Adrenal gland (tissue), 9 donors: ENCODE measurements at regions not wholly inside any gene's neighbourhood (a gene's known extent, or its start where the extent isn't known, plus 50 kb on each side); places are given as distances from the start of the nearest gene placed in this dataset.

Experiments used
- DNase-seq, 7 donors: peaks; one replicate each; pipeline ENCODE4 v3.0.0-alpha.2; 2019 to 2020
- H3K27ac ChIP-seq, 5 donors: fragments of 200-600 bp; sonication (generic) in 4 of 5; 1 replicate in 3 of 5; 2 replicates in 2 of 5; pipeline versions ENCODE4 v1.5.1 to v1.8.0; 2016 to 2020; ENCODE audit warnings: mild to moderate bottlenecking in 1 of 5
- H3K27me3 ChIP-seq: fragments of 200-600 bp; 2 replicates; pipeline ENCODE4 v1.8.0; 2021
- H3K36me3 ChIP-seq, 2 donors: fragments of 200-600 bp; replicated peaks in 1 of 2; 1 replicate in 1 of 2; 2 replicates in 1 of 2; pipeline versions ENCODE4 v1.5.1 to v1.8.0; 2018 to 2022
- H3K4me1 ChIP-seq, 2 donors: fragments of 200-600 bp; replicated peaks in 1 of 2; 1 replicate in 1 of 2; 2 replicates in 1 of 2; pipeline versions ENCODE4 v1.5.1 to v1.8.0; 2018 to 2021
- H3K4me3 ChIP-seq, 4 donors: fragments of 200-600 bp; sonication (generic) in 3 of 4; one replicate each; pipeline ENCODE4 v1.5.1; 2016 to 2018
- H3K9me3 ChIP-seq, 3 donors: fragments of 200-600 bp; sonication (generic) in 1 of 3; replicated peaks in 1 of 3; 1 replicate in 2 of 3; 2 replicates in 1 of 3; pipeline versions ENCODE4 v1.5.1 to v1.8.0; 2016 to 2021
- CTCF ChIP-seq, 6 experiments: fragments of 450-650 bp in 4 of 6; fragments of 200-600 bp in 2 of 6; sonication (generic) in 1 of 6; IDR thresholded peaks; 1 replicate in 5 of 6; 2 replicates in 1 of 6; pipeline versions ENCODE4 v1.5.1 to v1.8.0; 2016 to 2021; ENCODE audit warnings: antibody characterized with exemption in 6 of 6, mild to moderate bottlenecking in 2 of 6, moderate library complexity in 1 of 6
- POLR2A ChIP-seq, 2 donors: fragments of 450-650 bp; IDR thresholded peaks; one replicate each; pipeline ENCODE4 v1.6.1; 2017; ENCODE audit warnings: antibody characterized with exemption in 2 of 2, mild to moderate bottlenecking in 2 of 2, moderate library complexity in 1 of 2
- WGBS, 4 donors: extraction: QIAGEN DNeasy Blood & Tissue Kit in 2 of 4; methylation state at CpG; one replicate each; pipeline versions ENCODE4 v1.1.5 to v1.1.7; 2013 to 2017; 5-methylcytosine and 5-hydroxymethylcytosine counted together
- intact Hi-C, 2 donors: fragments of 100-400 bp; cut with DNase I; formaldehyde crosslinking; loops; one replicate each; pipeline versions ENCODE4 v1.14.1 to v1.15.0; 2022 to 2023
- donor health status: healthy with polysubstance abuse.
- donor health status: Bipolar disorder and iron deficiency.
- donor health status: DM: yes; HTN: yes; CAD: no.
- donor health status: DM: no; HTN: no; CAD: no.
- donor health status: DM: no; HTN: no; CAD: no.

DNA sequence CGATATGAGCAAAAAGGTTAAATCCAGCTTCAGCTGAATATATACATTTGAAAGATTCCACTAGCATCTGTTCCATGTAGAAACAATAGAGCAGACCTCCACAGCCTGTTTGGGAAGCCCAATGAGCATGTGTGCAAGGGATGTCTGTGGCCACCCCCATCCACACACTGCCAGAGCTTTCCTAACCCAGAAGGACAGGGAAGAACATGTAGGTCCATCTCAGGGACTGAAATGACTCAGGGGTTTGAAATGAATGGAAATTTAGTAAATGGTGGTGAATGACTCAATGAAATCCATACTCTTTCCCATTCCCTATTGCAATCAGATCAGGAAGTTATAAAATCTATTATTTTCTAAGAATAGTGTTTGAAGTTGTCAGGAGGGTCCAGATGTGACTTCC, 397.2 kb downstream of the DUSP10 start:
- Histone ChIP-seq H3K27ac (no peak overlapping the region), H3K9me3 (no peaks in the 10 kb centered on the region), H3K27me3 (no peaks in the 10 kb centered on the region), H3K36me3 (no peaks in the 10 kb centered on the region), H3K4me3 (no peak overlapping the region), H3K4me1 (no peaks in the 10 kb centered on the region)
- no peak for DNase-seq
- intact Hi-C loops, result no loop called here
- 65 to 74% (median 69%) methylated on average over 1 of the region's 1 CpG for WGBS, 4 donors
- no peak for TF ChIP-seq POLR2A (IDR thresholded peaks at IDR 0.05)
- TF ChIP-seq CTCF (IDR thresholded peaks at IDR 0.05), result no peak

DNA sequence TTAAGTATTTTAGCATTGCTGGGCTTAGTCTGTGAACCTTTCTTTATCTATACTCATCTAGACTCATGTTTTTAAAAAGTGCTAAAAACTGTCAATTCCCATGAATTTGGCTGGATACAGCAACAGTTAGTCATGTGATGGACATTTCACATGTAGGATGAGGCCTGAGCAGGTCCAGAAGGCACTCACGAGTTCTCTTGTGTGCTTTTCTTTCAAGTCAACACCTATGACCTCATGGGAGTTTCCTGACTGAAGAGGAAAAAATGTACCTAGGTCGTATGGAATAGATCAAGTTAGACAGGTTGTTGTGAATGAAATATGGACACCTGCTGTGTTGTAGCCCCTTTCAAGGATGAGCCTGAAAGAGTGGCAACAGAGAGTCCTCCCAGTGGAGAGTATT, 394.2 kb downstream of the DUSP10 start:
- Histone ChIP-seq H3K9me3 (no peaks in the 10 kb centered on the region), H3K4me3 (no peak overlapping the region), H3K27ac (no peak overlapping the region), H3K36me3 (no peaks in the 10 kb centered on the region), H3K4me1 (no peaks in the 10 kb centered on the region), H3K27me3 (no peaks in the 10 kb centered on the region)
- TF ChIP-seq CTCF (IDR thresholded peaks at IDR 0.05) (no peak), POLR2A (IDR thresholded peaks at IDR 0.05) (no peak)
- WGBS, 4 donors, result 24 to 53% (median 38%) methylated on average over 2 of the region's 2 CpGs
- no peak for DNase-seq
- intact Hi-C loops, result no loop called here

GRCh38 chr1:221350091-221350490, 391.8 kb downstream of the DUSP10 start:
- WGBS, 4 donors, result 71 to 85% (median 81%) methylated on average over 1 of the region's 1 CpG
- Histone ChIP-seq H3K4me3 (no peak overlapping the region), H3K27ac (no peak overlapping the region), H3K9me3 (no peaks in the 10 kb centered on the region), H3K27me3 (no peaks in the 10 kb centered on the region), H3K4me1 (no peaks in the 10 kb centered on the region), H3K36me3 (no peaks in the 10 kb centered on the region)
- TF ChIP-seq POLR2A (IDR thresholded peaks at IDR 0.05), result no peak
- TF ChIP-seq CTCF (IDR thresholded peaks at IDR 0.05), result no peak
- intact Hi-C loops, result no loop called here
- no peak for DNase-seq

GRCh38 chr1:221356693-221357092, 385.2 kb downstream of the DUSP10 start:
- DNase-seq, result no peak
- no peak overlapping the region for H3K4me3 ChIP-seq
- no peaks in the 10 kb centered on the region for H3K36me3 ChIP-seq
- 78 to 93% (median 86%) methylated on average over 1 of the region's 1 CpG for WGBS, 4 donors
- H3K9me3 ChIP-seq, result no peaks in the 10 kb centered on the region
- TF ChIP-seq POLR2A (IDR thresholded peaks at IDR 0.05) (no peak), CTCF (IDR thresholded peaks at IDR 0.05) (no peak)
- H3K4me1 ChIP-seq, result no peaks in the 10 kb centered on the region
- intact Hi-C loops, result no loop called here
- H3K27me3 ChIP-seq, result no peaks in the 10 kb centered on the region
- H3K27ac ChIP-seq, result no peak overlapping the region
